GM19467 (cell line): ENCODE measurements at regions not wholly inside any gene's neighbourhood (a gene's known extent, or its start where the extent isn't known, plus 50 kb on each side); places are given as distances from the start of the nearest gene placed in this dataset.

Experiments used
- ATAC-seq: cut with Tn5 transposase; IDR thresholded peaks from one replicate; pipeline ENCODE4 v1.9.1; 2021; ENCODE audit warnings: mild to moderate bottlenecking, moderate library complexity; ENCODE audit not compliant: unreplicated experiment

DNA sequence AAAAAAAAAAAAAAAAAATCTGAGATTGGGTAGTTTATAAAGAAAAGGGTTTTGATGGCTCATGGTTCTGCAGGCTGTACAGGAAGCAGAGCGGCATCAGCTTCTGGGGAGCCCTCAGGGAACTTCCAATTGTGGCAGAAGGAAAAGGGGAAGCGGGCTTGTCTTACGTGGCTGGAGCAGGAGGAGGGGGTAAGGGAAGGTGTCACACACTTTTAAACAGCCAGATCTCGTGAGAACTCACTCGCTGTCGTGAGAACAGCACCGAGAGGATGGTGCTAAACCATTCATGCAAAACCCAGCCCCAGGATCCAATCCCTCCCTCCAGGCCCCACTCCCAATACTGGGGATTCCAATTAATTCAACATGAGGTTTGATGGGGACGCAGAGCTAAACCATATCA, 806.2 kb downstream of the TBC1D22A start:
- ATAC-seq: no peak

DNA sequence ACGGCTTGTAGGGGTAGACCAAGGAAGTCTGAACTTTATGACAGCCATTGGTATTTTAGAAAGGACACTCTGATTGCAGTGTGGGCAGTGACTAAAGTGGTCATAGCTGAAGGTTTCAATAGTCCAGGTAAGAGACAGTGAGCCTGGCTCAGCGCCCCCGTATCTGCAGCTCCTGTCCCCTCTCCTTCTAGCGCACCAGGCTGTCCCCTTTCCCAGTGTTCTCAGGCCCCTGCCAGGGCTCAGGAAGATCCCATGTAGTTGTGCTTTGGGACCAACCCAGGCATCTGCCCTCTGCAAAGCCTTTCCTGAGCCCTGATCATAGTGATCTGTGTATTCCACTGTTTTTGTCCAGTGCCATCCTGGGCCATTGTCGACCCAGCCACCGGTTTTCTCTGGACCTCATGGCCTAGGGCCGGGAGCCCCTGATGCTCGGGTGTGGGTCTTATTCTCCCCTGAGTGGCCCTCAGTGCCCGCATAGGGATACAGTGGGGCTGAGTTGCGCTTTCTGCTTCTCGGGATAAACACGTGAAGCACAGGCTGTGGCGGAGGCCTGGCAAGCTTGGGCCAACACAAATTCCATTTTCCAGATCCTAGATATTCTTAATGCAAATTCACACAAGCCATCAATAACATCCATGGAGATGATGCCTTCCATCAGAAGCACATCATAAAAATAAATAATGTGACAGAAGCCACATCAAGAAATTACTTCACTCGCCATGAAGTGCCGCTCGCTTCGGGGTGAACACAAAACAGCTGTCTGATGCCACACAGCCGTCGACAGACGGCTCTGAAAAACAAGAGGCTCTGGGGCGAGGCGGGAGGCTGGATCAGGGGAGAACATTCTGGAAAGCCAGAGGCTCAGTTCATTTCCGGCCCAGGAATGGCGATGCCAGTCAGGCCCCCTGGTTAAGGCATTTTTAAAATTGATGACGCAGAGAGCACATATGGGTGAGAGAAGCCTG, 805.0 kb downstream of the TBC1D22A start:
- ATAC-seq: no peak

DNA sequence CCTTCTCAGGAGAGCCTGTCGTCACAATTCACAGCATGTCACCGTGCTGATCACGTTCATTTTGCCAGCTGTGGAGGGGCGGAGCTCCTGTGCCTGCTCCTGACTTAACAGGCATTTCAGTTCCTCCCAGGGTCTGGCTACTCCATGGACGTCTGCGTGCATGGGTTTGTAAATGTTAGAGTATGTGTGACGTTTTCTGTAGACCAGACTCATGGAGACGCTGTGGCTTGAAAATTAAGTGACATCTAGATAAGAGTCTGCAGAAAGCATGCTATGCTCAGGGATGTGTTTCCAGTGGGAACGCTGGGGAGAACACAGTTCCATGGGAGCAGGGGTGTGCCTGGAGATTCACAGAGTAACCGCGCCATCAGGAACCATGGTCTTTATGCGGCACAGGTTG, 804.0 kb downstream of the TBC1D22A start:
- no peak for ATAC-seq

DNA sequence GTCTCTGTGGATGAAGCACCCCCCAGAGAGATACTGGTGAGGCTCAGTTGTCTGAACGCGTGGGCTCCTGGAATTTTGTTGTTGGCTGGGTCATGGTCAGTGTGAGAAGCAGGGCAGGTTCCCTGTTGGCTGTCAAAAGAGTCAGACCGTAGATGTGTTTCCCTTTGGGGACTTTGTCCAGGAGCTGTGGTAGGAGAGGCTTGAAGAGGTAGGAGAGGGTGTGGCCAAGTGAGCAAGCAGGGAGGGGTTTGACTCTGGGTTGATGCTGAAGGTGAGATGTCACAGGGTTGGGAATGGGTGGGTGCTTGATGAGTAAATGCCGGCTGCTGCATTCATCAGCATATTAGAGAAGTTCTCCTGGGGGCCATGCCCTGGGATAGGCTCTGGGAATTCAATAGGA, 803.2 kb downstream of the TBC1D22A start:
- ATAC-seq: no peak

DNA sequence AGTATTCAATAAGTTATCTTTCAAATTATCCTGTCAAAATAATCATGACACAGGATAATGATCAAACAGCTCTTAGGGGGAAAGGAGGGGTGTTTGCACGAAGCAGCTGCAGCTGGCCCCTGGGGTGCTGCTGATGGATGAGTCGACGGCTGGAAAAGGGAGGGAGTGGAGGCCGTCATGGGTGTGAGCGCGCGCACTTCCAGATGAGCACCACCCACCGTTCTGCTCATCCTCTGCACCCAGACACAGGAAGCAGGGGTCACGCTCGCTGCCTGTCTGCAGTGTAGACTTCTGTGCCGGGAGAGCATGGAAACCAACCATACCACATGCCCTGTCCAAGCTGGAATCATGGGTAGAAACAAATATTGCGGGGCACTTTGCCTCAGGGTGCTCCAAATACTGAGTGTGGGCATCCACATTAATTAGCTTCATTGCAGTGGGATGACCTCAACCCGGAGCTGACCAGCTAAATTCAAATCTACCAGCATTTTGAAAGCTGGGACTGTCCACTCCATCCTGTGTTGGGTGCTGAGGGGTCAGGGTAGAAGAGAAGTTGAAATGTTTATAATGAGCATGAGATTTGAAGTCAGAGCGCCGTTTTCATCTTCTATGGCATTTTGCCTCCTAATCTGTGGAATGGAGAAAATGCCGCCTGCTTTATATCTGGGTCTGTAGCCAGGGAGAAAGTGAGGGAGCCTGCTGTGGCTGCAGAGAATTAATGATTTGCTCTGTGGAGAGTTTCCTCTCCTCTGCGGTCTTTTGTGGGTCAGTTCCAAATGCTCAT, 802.4 kb downstream of the TBC1D22A start:
- ATAC-seq: no peak

DNA sequence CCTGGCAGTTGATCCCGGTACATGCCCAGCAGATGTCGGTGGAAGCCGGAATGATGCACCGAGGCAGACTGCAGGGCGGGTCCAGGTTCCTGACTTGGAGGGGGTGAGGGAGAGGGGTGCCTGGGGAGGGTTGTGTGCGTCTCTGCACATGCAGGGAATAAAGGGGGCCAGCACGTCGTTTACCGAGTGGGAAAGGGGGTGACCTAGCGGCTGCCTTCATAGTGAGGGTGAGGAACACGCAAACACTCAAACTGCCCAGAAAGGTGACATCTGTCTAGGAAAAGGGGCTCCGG, 801.7 kb downstream of the TBC1D22A start:
- ATAC-seq: no peak

DNA sequence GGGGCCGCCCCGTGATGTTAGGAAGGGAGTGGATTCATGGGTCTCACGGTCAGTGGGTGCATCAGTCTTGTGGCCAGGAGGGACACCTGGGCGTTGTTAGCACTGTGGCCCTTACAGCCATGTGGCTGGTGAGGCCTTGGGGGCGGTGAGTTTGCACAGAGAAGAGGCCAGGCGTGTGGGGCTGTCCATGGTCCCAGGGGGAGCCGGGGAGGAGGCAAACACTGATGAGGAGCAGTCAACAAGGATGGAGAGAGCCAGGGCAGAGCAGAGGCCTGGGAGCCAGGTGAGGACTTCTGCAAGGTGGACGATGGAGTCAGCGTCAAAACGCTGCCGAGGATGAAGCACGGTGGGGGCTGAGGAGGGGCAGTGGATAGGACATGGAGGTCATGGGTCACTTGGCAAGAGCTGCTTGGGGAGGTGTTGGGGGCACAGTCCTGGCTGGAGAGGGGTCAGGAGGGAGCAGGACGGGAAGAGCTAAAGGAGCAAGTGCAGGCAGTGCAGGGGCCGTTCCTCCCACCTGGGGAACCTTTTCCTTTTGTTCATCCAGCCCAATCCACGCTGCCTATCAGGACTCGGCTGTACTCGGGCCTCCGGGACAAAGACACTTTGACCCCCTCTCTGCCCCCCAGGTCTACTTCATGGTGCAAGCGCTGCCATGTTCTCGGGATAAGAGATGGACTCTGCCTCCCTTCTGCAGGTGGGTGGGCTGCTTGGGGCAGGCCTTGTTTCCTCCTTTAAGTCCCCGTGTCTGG, 801.1 kb downstream of the TBC1D22A start:
- ATAC-seq: no peak

DNA sequence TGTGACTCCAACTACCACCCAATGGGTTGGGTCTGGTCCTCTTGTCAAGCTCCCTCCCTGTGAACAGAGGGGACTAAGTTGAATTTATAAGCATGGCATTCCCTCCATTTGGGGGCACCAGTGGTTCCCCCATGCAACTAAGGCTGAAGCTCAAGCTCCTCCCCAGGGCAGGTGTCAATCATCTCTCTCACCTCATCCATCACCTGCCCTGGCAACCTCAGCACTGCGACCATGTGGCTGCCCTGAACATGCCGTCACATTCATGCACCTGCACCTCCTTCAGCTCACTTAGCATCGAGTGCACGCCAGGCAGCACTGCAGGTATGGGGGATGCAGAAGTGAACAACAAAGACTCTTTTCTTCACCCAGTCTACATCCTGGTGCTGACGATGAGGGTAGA, 799.3 kb downstream of the TBC1D22A start:
- no peak for ATAC-seq

DNA sequence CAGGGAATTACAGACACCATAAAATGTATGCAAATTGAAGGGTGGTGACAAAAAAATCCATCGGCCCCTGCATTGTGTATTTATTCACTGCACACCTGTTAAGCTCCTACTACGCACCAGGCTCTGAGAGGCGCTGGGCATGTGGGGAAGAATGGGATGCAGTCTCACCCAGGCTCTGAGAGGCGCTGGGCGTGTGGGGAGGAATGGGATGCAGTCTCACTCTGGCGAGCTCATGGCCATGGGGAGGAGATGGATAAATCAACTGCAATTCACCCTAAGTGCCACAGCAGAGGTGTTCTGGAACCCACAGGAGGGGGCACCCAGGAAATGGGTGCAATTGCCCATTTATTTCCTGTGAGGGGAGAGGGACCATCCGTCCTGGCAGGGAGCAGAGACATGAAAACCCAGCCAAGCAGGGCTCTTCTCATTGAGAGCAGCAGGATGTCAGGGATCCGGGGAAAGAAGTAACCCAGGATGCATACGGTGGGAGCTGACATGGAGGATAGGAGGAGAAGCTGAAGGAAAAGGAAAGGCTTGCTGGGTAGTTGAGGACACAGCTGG, 798.7 kb downstream of the TBC1D22A start:
- ATAC-seq: no peak

DNA sequence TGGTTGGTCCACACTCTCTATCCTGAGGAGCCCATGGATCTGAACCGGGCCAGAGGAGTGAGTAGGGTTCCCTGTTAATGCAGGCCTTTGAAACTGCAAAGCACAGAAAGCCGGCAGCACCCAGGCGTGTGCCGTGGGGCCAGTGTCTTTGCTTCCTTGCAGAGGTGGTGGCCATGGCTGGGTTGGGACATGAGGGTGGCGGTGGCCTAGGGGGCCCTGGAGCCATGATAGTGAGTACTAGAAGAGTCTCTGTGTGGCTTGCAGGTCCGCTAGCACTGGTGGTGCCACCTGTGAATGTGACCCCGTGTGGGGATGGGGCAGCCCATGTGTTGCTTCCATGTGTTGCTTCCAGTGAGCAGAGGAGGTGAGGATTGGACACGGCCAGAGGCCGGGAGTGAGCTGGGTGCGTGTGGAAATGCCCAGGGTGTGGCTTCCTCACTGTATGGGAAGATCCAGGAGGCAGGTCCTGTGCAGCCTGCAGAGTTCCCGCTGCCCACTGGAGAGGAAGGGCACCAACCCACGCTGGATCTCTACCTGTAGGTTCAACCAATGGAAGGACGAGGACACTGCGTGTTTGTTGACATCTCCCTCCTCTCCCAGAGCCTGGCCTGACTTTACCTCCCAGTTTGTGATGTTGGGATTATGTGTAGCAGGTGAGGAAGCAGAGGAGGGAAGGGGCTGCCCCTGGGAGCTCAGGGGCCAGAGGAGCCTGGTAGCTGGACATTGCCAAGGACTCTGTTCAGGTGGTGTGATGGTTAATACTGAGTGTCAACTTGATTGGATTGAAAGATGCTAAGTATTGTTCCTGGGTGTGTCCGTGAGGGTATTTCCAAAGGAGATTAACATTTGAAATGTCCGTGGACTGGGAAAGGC, 796.6 kb downstream of the TBC1D22A start:
- ATAC-seq: no peak

DNA sequence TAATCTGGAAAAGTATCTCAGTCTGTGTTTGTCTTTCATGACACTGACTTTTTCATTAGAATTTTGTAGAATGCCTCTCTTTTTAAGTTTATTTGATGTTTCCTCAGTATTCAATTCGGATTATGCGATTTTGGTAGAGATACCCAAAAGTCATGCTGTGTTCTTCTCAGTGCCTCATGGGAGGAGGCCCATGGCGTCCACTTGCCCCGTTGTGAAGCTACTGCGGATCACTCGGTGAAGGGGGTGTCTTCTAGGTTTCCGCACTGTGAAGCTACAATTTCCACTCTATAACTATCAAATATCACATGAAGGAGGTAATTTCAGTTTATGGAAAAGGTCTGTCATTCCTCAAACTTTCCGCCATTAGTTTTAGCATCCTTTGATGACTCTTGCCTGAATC, 794.0 kb downstream of the TBC1D22A start:
- no peak for ATAC-seq

DNA sequence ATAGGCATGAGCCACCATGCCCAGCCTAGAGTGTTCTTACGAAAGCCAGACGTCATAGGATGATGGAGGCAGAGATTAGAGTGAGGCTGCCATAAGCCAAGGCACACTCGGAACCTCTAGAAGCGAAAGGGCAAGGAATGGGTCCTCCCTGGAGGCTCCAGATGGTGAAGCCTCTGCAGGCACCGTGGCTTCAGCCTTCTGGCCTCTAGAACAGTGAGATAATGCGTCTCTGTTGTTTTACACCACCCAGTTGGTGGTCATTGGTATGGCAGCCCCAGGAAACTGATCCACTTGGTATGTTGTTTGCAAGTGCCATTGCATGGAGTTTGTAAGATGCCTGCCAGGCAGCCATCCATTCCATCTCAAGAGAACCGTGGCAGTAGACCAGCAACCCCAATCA, 791.0 kb downstream of the TBC1D22A start:
- no peak for ATAC-seq

DNA sequence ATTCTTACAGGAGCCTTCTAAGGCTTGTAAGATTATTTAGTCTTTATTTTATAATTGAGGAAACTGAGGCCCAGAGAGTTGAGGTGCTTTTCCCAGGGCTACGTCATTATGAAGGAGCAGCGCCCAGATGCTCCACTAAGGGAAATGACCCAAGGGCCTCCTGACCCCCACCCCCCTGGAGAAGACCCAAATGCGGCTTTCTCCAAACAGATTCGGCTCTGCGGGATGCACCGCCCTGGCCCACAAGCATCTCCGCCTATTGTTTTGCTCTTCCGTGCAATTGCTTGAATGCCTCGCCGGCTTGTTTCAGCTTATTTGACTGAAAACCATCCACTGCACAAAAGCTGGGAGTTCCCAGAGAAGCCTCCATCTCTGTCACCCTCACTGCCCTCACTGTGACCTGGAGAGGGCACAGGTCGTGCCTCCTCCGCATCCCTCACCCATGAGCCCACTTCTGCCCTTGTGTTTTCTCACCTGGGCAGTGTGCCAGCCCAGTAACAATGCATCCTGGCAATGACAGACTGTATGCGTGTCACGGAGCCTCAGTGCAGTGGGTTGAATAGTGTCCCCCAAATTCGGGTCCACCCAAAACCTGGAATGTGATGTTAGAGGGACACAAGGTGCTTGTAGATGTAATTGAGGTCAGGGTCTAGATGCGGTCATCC, 790.2 kb downstream of the TBC1D22A start:
- ATAC-seq: no peak

DNA sequence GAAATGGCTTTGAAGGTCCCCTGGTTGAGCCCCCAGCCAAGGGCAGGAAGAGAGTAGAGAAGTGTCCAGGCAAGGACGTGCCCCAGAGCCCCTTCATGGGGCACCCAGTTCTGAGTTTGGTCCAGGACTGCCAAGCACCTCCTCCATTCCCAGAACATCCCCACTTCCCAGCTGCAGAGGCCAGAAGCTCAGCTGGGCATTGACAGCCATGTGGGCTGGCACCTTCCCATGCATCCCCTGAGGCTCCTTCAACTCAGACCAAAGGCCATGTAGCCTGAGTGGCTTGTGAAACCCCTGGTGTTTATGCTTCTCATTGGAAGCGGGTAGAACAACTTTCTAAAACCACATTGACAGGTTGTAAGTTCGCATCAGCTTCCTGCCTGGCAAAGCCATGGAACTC, 789.6 kb downstream of the TBC1D22A start:
- no peak for ATAC-seq

DNA sequence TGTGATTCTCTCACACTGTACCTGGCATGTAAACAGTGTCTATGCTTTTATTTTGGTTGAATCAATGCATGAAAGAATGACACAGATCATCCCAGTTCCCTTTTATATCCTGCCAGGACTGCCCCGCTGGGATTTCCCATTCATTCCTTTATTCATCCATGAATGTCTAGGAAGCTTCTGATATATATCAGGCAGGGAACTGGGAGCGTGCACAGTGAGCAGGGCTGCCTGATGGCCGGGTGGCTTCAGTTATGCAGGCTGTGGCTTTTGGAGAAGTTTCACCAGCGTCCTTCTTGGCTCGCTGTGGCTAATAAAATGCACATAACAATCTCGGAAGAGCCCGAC, 789.0 kb downstream of the TBC1D22A start:
- no peak for ATAC-seq

DNA sequence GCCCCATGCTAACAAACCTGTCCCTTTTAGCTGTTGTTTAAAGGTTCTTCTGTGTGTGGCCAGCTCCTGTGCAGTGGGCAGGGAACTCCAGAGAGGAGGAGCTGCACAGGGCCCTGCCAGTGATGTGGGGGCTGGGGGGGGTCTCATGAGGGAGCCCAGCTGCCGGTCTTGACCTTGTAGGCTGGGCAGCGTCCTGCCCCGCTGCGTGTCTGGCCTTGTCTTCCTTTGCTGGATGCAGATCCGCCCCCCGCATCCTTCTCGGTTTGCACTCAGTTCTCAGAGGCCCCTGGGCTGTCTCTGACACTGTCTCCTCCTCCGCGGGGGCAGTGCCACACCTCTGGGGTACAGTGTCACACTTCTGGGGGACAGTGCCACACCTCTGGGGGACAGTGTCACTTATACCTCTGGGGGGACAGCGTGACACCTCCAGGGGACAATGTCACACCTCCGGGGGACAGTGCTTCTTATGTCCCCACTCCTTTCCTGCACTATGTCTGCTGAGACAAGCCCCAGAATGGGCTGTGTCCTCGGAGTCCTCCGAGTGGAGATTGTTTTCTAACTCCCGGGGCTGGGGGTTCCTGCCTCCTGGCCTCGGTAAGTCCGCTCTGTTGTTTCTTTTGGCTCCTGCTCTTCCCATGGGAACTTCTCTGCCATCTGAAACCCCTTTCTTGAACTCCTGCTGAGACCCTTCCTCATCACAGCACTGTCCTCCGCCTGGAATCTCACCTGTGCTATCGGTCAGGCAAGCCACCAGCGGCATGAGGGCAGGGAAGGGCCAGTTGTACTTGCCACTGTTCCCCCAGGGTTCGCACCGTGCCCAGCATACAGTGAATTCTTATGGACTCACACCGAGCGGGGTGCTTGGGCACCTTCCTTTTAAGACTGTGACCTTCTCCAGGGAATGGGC, 788.3 kb downstream of the TBC1D22A start:
- no peak for ATAC-seq

DNA sequence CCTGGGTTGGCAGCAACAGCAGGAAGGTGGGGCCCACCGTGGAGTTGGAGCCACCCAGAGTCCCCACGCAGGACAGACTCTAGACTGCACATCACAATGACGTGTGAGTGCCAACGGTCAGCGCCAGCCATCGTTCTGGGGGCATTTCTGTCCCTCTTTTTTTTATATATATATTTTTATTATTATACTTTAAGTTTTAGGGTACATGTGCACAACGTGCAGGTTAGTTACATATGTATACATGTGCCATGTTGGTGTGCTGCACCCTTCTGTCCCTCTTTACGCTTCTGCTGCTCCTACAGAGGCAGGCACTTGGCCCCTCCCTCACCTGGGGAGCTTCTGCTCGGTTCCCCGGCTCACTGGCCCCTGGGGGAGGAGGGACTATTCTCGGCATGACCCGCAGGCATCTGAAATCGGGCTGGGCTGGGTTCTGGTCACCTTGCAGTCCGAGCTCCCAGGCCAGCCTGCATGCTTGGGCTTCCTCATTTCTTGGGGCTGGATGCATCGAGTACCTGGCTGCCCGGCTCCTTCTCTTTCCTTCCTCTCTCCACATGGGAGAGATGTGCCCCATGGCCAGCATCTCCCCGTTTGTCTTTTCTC, 787.4 kb downstream of the TBC1D22A start:
- no peak for ATAC-seq

DNA sequence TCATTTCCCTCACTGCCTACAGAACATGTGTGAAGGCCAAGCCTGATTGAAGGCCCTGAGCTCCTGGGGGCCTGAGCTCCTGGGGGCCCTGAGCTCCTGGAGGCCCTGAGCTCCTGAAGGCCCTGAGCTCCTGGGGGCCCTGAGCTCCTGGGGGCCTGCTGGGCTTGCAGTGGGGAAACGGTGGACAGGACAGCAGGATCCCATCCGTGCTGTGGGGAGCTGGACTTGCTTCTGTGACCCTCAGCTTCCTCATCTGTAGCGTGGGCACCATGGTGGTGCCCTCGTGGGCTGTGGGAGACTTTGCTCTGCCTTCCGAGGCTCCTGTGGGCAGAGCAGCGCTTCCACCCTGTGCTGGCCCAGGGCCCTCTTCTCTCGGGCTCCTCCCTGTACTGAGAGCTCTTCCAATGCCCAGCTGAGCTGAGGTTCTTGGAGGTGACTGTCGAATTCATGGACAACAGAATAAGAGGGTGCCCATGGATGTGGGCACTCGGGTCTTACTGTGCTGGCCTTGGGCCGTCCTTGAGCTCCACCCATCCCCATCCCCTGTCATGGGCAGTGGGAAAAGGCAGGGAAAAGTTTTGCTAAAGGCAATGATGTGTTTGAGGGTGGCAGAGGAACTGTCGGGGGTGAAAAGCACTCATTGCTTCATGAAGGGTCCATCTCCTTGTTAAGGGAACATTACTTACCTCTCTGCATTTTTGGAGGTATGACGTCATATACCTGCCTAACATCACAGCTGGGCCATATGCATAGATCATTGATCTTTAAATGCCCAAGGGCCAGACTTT, 786.7 kb downstream of the TBC1D22A start:
- no peak for ATAC-seq
